A673 (cell line): ENCODE measurements at regions not wholly inside any gene's neighbourhood (a gene's known extent, or its start where the extent isn't known, plus 50 kb on each side); places are given as distances from the start of the nearest gene placed in this dataset.
A peak's percentile ranks its signal among the peaks of the same experiment; 100 is the strongest.

Experiments
- BruUV-seq: library from RNA; stranded (reverse); fragments of 400-500 nt; replicated peaks from 2 replicates; lab custom pipeline; 2021; lab: Mats Ljungman, UMichigan
- CTCF ChIA-PET: fragments of 300-600 bp; sonication (Branson Sonifier 250); formaldehyde crosslinking; loops from one replicate; lab custom pipeline; 2022; ENCODE audit warnings: antibody characterized with exemption; lab: Charles Lee
- POLR2A ChIA-PET: fragments of 300-600 bp; sonication (Branson Sonifier 250); formaldehyde crosslinking; loops from one replicate; lab custom pipeline; 2022; ENCODE audit warnings: antibody characterized with exemption; ENCODE audit not compliant: low non-redundant PET; lab: Charles Lee
- DNase-seq: peaks from one replicate; pipeline ENCODE4 v3.0.0-alpha.2; 2015; ENCODE audit warnings: low spot score
- H3K27ac ChIP-seq: fragments of 200-600 bp; sonication (generic); 2 replicates; pipeline ENCODE4 v1.5.1; 2016; ENCODE audit warnings: mixed run types, low read depth, mild to moderate bottlenecking, mixed read lengths, antibody characterized with exemption, low read length; ENCODE audit not compliant: poor library complexity, severe bottlenecking
- H3K27me3 ChIP-seq: fragments of 200-600 bp; sonication (generic); replicated peaks from 2 replicates; pipeline ENCODE4 v1.6.1; 2017; ENCODE audit warnings: mixed run types, low read depth, mild to moderate bottlenecking, mixed read lengths, antibody characterized with exemption, low read length; ENCODE audit not compliant: insufficient read depth, poor library complexity
- H3K36me3 ChIP-seq: fragments of 200-600 bp; sonication (generic); 2 replicates; pipeline ENCODE4 v1.6.1; 2016; ENCODE audit warnings: mixed run types, mild to moderate bottlenecking, mixed read lengths, antibody characterized with exemption, low read length; ENCODE audit not compliant: insufficient read depth, poor library complexity, severe bottlenecking
- H3K4me1 ChIP-seq: fragments of 200-600 bp; sonication (generic); 2 replicates; pipeline ENCODE4 v1.6.1; 2017; ENCODE audit warnings: mixed run types, mild to moderate bottlenecking, mixed read lengths, antibody characterized with exemption, low read length; ENCODE audit not compliant: insufficient read depth, poor library complexity, severe bottlenecking
- H3K4me3 ChIP-seq: fragments of 200-600 bp; sonication (generic); 2 replicates; pipeline ENCODE4 v1.5.1; 2016; ENCODE audit warnings: low read depth, mixed run types, mild to moderate bottlenecking, mixed read lengths, low read length; ENCODE audit not compliant: poor library complexity, severe bottlenecking
- H3K9me3 ChIP-seq: fragments of 200-600 bp; sonication (generic); 2 replicates; pipeline ENCODE4 v1.6.1; 2016; ENCODE audit warnings: mixed run types, low read depth, mild to moderate bottlenecking, mixed read lengths, antibody characterized with exemption, low read length; ENCODE audit not compliant: poor library complexity, severe bottlenecking
- CTCF ChIP-seq: fragments of 300-800, 200-600 bp; sonication (generic); conservative IDR thresholded peaks from 2 replicates; pipeline ENCODE4 v1.5.1; 2017; ENCODE audit warnings: low read depth, mild to moderate bottlenecking, antibody characterized with exemption, low read length, moderate library complexity, mixed read lengths
- EZH2 ChIP-seq: fragments of 200-600 bp; sonication (generic); IDR thresholded peaks from 2 replicates; pipeline ENCODE4 v1.6.1; 2017; ENCODE audit warnings: borderline replicate concordance, low read depth, mild to moderate bottlenecking, mixed read lengths, antibody characterized with exemption, low read length; ENCODE audit not compliant: poor library complexity, severe bottlenecking
- intact Hi-C: fragments of 100-400 bp; cut with micrococcal nuclease; formaldehyde crosslinking; loops from one replicate; pipeline ENCODE4 v1.10.0; 2022; ENCODE audit not compliant: unreplicated experiment

- H3K27me3 ChIP-seq = no peaks in the 10 kb centered on the region
- H3K4me3 ChIP-seq = no peak overlapping the region
- H3K27ac ChIP-seq = no peak overlapping the region
- TF ChIP-seq EZH2 (no peak), CTCF (no peak)
- ChIA-PET POLR2A (no interaction called here), CTCF (no interaction called here)
- BruUV-seq = no TSS peak
- H3K9me3 ChIP-seq = no peaks in the 10 kb centered on the region
- no peak for DNase-seq
- H3K4me1 ChIP-seq = no peaks in the 10 kb centered on the region
- intact Hi-C loops = no loop called here
- no peaks in the 10 kb centered on the region for H3K36me3 ChIP-seq
Measured at GRCh38 chr6:95328231-95328630, 249.1 kb upstream of the MANEA start.

DNA sequence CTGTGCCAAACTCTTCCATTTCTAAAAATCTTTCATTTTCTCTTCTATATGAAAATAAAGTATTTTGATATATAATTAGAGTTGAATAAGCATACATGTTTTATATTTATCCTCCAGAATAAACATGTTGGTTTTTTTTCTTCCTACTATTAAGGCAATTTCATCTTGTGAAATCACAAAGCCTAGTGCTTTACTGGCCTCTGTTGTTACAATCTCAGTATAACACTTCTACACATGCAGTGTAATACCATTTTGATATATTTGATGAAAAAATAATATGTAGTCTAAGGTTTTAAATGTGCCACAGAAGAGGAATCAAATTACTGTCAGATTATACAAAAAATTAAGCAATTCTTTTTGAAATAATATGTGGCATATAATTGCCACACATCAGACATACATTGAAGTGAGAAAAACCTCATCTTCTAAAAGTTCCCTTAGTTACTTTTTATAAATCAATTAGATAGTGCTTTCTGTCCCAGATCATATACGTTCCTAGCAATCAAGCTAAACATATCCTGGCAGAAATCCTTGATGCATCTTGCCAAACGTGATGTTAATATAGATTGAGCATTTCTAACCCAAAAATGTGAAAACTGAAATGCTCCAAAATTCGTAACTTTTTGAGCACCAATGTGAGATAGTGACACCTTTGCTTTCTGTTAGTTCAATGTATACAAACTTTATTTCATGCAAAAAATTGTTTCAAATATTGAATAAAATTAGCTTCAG is 225.1 kb upstream of the MANEA start:
- intact Hi-C loops = loop anchor here (5.0 kb wide), 1 partner anchor 150 kb away; no protein-coding TSS in a partner anchor
- Histone ChIP-seq H3K4me3 (no peak overlapping the region), H3K27me3 (no peaks in the 10 kb centered on the region), H3K9me3 (no peaks in the 10 kb centered on the region), H3K36me3 (no peaks in the 10 kb centered on the region), H3K27ac (no peak overlapping the region), H3K4me1 (no peaks in the 10 kb centered on the region)
- TF ChIP-seq EZH2 (no peak), CTCF (peak; percentile 48; the same call in 1 of the 2 replicates)
- peak; percentile 8 for DNase-seq
- ChIA-PET CTCF (no interaction called here), POLR2A (no interaction called here)
- BruUV-seq = no TSS peak

- no peak for DNase-seq
- intact Hi-C loops = loop anchor here (5.0 kb wide), 1 partner anchor 152 kb away; no protein-coding TSS in a partner anchor
- H3K27me3 ChIP-seq = no peaks in the 10 kb centered on the region
- CTCF ChIA-PET = no interaction called here
- POLR2A ChIA-PET = no interaction called here
- H3K4me3 ChIP-seq = no peak overlapping the region
- H3K4me1 ChIP-seq = no peaks in the 10 kb centered on the region
- H3K9me3 ChIP-seq = no peaks in the 10 kb centered on the region
- BruUV-seq = no TSS peak
- no peaks in the 10 kb centered on the region for H3K36me3 ChIP-seq
- no peak overlapping the region for H3K27ac ChIP-seq
- TF ChIP-seq EZH2 (no peak), CTCF (no peak)
Measured at GRCh38 chr6:95354551-95354950, 222.8 kb upstream of the MANEA start.
